GM18519 (cell line): ENCODE measurements at regions not wholly inside any gene's neighbourhood (a gene's known extent, or its start where the extent isn't known, plus 50 kb on each side); places are given as distances from the start of the nearest gene placed in this dataset.
"Not testable (repeated sequence)": the region's sequence is repeated elsewhere in the genome, so short reads cannot be mapped to it uniquely, and the experiment has no call there.

Source experiments
- ATAC-seq: cut with Tn5 transposase; IDR thresholded peaks from one replicate; pipeline ENCODE4 v1.9.1; 2021; ENCODE audit warnings: mild to moderate bottlenecking, moderate library complexity; ENCODE audit not compliant: unreplicated experiment, low FRiP score

- no peak for ATAC-seq
These were observed 448.2 kb downstream of the SEMA3D start for GRCh38 chr7:84738583-84739150.

- no peak for ATAC-seq
These were observed 451.2 kb downstream of the SEMA3D start for GRCh38 chr7:84735677-84736076.

- no peak for ATAC-seq
These were observed 451.8 kb downstream of the SEMA3D start for GRCh38 chr7:84735011-84735410.

- not testable (repeated sequence) for ATAC-seq
These were observed 452.9 kb downstream of the SEMA3D start for GRCh38 chr7:84733976-84734375.

DNA sequence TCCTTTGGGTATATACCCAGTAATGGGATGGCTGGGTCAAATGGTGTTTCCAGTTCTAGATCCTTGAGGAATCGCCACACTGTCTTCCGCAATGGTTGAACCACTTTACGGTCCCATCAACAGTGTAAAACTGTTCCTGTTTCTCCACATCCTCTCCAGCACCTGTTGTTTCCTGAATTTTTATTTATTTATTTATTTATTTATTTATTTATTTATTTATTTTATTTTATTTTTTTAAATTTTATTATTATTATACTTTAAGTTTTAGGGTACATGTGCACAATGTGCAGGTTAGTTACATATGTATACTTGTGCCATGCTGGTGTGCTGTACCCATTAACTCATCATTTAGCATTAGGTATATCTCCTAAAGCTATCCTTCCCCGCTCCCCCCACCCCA is 456.0 kb downstream of the SEMA3D start:
- ATAC-seq, result not testable (repeated sequence)

DNA sequence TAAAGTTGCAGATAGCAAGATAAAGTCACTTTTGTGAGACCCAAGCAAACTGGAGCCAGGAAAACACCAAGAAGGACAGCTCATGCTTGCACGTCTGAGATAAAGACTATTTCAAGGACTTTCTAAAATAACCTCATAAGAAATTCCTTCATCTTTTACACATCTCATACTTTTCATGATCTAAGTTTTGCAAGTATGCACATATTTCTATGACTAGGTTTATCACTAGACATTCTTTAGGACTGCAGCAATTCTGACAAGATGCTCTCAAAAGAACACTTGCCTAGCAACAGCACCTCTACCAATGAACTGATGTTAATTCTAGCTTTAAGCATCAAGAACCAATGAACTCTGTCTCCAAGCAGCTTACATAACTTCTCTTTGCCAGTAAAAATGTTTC is 457.6 kb downstream of the SEMA3D start:
- no peak for ATAC-seq

DNA sequence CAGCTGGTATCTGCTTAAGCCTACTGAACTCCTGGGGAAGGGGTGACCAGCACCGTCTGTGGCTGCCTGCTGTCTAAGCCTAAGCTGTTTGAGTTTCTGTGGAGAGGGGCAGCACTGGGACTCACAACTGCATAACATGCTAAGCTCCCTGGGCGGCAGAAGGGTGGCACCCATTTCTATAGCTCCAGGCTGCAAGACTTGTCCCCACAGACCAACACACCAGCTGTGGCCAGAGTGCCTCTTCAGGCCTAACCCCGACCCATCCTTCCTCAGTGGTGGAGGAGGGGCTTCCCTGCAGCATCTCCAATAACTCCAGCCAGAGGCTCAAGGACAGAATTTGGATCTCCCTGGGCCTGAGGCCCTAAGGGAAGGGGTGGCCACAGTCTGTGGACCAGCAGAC is 464.1 kb downstream of the SEMA3D start:
- no peak for ATAC-seq

DNA sequence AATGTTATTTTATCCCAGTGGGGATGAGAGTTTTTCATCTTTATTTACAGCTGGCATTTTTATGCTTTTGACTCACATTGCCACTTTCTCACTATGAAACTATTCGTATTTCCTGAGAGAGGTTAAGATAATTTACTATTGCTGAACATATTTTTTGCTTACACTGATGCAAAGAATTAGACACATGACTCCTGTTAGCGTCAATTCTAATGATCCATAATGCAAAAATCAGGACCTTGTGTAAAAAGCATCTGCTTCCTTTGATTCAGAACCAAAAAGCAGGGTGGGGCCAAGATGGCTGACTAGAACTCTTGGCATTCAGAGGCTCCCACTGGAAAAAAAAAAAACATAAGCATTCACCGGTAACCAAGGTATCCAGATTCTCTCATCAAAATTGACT is 464.8 kb downstream of the SEMA3D start:
- ATAC-seq, result no peak

DNA sequence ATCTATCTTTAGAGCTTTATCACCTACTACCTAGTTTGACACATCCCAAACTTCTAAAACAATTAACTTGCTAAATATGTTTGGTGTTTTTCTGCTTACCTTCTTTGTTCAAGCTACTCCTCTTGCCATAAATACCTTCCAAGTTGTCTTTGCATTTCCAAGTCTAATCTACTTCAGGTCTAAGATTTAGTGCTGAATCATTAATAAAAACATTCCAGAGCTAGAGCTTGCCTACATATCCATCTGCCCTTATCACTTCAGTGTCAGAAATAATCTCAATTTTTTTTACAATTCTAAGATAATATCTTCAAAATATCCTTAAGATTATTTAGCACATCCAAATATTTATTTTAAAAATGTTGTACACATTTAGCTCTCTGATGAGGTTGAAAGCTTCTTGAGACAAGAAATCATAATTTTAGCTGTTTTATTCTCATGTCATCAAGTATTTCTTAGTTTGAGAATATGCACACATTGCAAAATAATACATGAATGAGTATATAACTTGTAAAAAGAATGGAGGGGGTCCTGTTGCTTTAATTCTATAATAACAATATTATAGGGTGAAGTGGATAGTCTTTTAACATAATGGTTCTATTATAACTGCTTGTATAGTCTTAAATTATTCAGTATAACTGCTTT is 466.3 kb downstream of the SEMA3D start:
- no peak for ATAC-seq

DNA sequence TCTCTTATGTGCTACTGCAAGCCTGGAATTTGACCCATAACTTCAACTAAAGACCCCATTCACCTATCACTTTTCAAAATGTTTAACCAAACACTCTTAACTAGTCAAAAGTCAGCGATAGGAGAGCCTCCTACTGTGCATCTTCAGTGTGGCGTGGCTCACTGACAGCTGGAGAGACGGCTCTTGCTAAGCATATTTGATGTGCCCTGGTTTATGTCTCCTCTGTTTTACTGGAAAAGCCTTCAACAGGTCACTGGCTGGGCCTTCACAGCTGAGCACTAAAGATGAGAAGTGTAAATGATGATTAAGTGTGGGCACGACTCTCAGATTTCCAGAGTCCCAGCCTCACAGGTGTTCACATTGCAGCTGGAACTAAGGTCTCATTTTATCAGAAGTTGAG is 472.1 kb downstream of the SEMA3D start:
- ATAC-seq, result no peak

DNA sequence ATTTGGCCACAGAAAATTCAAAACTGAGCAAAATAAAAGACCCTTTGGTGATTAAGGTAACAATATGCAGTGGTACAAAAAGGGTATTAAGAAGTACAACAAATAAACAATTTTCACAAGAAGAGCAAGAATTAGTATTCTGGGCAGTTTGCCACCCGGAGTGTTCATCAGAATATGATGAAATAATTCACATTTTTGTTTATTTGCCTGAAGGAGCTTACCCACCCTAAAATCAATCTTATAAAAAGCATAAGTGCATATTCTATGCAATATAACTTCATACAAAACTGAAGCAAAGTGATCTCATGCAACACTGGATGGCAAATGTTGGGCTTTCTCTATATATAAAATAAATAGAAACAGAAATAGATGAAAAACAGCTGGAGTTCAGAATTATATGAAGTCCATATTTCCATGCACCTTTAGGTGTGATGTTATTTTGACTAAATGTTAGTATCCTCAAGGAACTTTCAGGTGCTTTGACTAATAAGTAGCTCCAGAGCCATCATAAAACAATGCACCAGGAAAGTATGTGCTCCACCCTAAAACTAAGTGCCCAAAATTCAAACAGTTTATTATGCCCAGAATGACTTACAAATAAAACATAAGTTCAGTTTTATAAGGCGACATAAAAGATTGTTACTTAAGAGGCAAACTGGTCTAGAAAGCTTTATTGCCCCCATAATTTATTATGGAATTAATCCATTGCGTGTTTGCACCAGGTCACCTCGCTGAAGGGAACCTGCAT is 474.3 kb downstream of the SEMA3D start:
- no peak for ATAC-seq

DNA sequence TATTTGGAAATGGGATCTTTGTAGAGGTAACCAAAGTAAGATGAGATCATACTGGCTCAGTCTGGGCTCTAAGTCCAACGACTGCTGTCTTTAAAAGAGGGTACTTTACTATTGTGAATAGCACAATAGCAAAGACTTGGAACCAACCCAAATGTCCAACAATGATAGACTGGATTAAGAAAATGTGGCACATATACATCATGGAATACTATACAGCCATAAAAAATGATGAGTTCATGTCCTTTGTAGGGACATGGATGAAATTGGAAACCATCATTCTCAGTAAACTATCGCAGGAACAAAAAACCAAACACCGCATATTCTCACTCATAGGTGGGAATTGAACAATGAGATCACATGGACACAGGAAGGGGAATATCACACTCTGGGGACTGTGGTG is 476.3 kb downstream of the SEMA3D start:
- ATAC-seq, result not testable (repeated sequence)

DNA sequence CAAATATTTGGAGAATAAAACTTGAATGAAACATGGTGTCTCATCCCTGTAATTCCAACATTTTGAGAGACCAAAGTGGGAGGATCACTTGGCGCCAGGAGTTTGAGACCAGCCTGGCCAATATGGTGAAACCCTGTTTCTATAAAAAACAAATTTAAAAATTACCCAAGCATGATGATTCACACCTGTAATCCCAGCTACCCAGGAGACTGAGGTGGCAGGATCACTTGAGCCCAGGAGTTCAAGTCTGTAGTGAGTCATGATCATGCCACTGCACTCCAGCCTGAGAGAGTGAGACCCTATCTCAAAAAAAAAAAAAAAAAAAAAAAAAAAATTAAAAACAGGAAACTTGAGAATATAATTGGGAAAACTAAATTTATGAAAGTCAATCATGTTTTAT is 481.1 kb downstream of the SEMA3D start:
- no peak for ATAC-seq

DNA sequence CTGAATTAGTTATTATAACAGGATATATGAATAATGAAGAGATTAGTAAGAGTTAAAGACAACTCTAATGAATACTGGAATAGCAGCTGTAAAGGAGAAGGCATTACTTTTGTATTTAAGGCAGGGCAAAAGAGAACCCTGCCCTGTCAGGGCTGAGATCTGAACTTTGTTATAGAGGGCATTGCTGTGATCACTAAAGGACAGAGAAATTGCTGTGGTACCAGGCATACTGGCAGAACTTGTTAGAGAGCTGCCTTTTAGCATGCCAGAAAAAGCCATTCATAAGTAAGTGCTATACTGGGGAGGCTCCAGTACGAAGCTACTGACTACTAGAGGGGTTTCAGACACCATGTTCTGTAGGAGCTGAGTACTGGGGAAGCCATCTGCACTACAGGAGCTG is 481.8 kb downstream of the SEMA3D start:
- no peak for ATAC-seq

DNA sequence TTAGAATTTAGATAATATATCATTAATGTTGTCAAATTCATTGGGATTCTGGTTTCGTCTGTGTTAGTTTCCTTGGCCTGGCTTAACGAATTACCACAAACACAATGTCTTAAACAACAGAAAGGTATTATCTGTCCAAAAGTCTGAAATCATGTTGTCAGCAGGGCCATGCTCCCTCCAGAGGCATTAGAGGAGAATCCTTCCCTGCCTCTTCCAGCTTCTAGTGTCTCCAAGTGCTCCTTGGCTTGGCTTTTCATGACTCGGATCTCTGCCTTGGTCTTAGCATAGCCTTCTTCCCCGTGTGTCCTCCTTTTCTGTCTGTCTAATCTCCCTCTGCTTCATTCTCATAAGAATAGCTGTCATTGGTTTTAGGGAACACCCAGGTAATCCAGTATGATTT is 482.5 kb downstream of the SEMA3D start:
- no peak for ATAC-seq

GRCh38 chr7:84701524-84702306 is 485.1 kb downstream of the SEMA3D start:
- no peak for ATAC-seq

DNA sequence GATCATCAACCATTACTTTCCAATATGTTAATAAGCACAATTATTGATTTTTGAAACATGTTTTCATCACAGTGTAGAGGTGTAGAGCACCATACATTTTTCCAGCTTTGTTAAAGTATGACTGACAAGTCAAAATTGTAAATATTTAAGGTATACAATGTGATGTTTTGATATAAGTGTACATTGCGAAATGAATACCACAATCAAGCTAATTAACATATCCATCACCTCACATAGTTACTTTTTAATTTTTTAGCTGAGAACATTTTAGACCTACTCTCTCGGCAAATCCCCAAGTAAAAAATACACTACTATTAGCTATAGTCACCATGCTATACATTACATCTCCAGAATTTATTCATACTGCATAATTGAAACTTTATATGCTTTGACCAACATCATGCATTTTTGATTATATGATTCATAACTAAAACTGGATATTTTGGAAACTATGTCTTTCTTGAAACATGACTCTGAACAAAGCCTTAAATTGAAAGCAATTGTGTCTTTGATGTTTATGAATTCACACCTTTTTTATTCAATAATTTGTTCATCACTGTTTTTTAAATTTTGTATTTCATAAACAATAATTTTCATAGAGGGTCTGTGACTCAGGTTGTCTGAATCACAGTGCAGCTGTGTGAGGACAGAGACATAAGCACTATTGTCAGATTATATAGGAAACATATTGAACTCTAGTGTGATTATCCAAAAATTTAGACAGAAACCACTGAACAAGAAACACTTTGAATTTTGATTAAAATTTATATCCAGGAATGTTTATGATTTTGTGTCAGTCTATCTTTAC is 486.1 kb downstream of the SEMA3D start:
- ATAC-seq, result no peak

- ATAC-seq, result no peak
These were observed 489.4 kb downstream of the SEMA3D start for GRCh38 chr7:84697506-84697905.

GRCh38 chr7:84693483-84693882 is 493.4 kb downstream of the SEMA3D start:
- ATAC-seq, result no peak

DNA sequence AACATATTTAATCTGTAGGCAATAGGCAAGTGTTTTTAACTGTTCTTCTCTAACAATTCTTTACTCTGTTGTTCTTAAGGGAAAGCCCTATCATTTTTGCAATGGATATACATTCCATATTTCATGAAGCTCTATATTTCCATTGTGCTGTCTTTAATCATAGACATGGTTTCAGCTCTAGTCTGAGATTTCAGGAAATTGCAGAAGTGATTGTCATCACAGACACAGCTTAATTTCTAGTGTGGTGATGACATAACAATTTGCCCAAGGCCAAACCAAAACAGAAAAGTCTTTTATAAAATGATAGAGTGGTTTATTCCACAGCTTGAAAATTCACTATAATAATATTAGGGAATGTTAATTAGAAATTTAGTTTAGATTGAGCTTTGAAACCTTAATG is 494.1 kb upstream of the SEMA3A start:
- no peak for ATAC-seq
